CD4-positive, alpha-beta T cell (primary cell): ENCODE measurements at regions not wholly inside any gene's neighbourhood (a gene's known extent, or its start where the extent isn't known, plus 50 kb on each side); places are given as distances from the start of the nearest gene placed in this dataset.

Source experiments
- ATAC-seq: fragments of 200-7000 bp; cut with Tn5 transposase; one replicate; pipeline ENCODE4 v1.10.0; 2022; ENCODE audit warnings: mild to moderate bottlenecking; ENCODE audit not compliant: poor library complexity
- CTCF ChIA-PET: fragments of 350-600 bp; sonication (Branson Sonifier 250); formaldehyde crosslinking; loops from one replicate; lab custom pipeline; 2021; ENCODE audit warnings: antibody characterized with exemption, inconsistent platforms; lab: Charles Lee
- POLR2A ChIA-PET: fragments of 350-600 bp; sonication (Branson Sonifier 250); formaldehyde crosslinking; loops from one replicate; lab custom pipeline; 2021; ENCODE audit warnings: antibody characterized with exemption, inconsistent platforms; lab: Charles Lee
- DNase-seq, 14 experiments: peaks; one replicate each; pipeline ENCODE4 v3.0.0-alpha.2; 2013 to 2020; ENCODE audit warnings: mixed read lengths in 2 of 14
- H3K27ac ChIP-seq, 2 donors: one replicate each; pipeline versions ENCODE4 v1.5.1 to v1.7.0; 2013; ENCODE audit warnings: low read length in 2 of 2, low read depth in 1 of 2, mild to moderate bottlenecking in 1 of 2
- H3K27me3 ChIP-seq, 2 experiments: 1 replicate in 1 of 2; 2 replicates in 1 of 2; pipeline versions ENCODE4 v1.6.1 to v1.7.0; 2013; ENCODE audit warnings: low read length in 2 of 2, control low read depth in 1 of 2, mild to moderate bottlenecking in 1 of 2, moderate library complexity in 1 of 2; ENCODE audit not compliant: insufficient read depth in 2 of 2, control insufficient read depth in 1 of 2
- H3K36me3 ChIP-seq: one replicate; pipeline ENCODE4 v1.6.1; 2013; ENCODE audit warnings: low read length, control low read depth; ENCODE audit not compliant: insufficient read depth
- H3K4me1 ChIP-seq: one replicate; pipeline ENCODE4 v1.6.1; 2013; ENCODE audit warnings: low read length, control low read depth; ENCODE audit not compliant: insufficient read depth
- H3K4me3 ChIP-seq: one replicate; pipeline ENCODE4 v1.5.1; 2013; ENCODE audit warnings: mild to moderate bottlenecking, low read length, moderate library complexity
- H3K9me3 ChIP-seq, 2 experiments: 1 replicate in 1 of 2; 2 replicates in 1 of 2; pipeline versions ENCODE4 v1.6.1 to v1.7.0; 2013; ENCODE audit warnings: low read length in 2 of 2, mild to moderate bottlenecking in 2 of 2, control low read depth in 1 of 2, moderate library complexity in 1 of 2; ENCODE audit not compliant: control insufficient read depth in 1 of 2, insufficient read depth in 1 of 2
- H3K27ac Mint-ChIP-seq: one replicate; pipeline ENCODE4 v1.8.0; 2020; ENCODE audit warnings: mixed read lengths
- H3K27me3 Mint-ChIP-seq: one replicate; pipeline ENCODE4 v1.8.0; 2021; ENCODE audit warnings: mixed read lengths
- H3K36me3 Mint-ChIP-seq: one replicate; pipeline ENCODE4 v1.8.0; 2021; ENCODE audit warnings: low read depth, mixed read lengths
- H3K4me1 Mint-ChIP-seq: one replicate; pipeline ENCODE4 v1.8.0; 2021; ENCODE audit warnings: low read depth, mixed read lengths
- H3K4me3 Mint-ChIP-seq: one replicate; pipeline ENCODE4 v1.8.0; 2020; ENCODE audit warnings: mild to moderate bottlenecking, mixed read lengths
- H3K9me3 Mint-ChIP-seq: one replicate; pipeline ENCODE4 v1.8.0; 2020; ENCODE audit warnings: mixed read lengths
- intact Hi-C, 2 experiments: fragments of 100-400 bp; cut with DNase I in 1 of 2; cut with micrococcal nuclease in 1 of 2; formaldehyde crosslinking; loops; one replicate each; pipeline versions ENCODE4 v1.15.1 to v1.9.0; 2023 to 2025; cut with DNase I, micrococcal nuclease
- TF ChIP-seq, protein P1 (sequence below): fragments of 200-600 bp; IDR thresholded peaks from one replicate; pipeline ENCODE4 v1.8.0; 2022; ENCODE audit warnings: antibody characterized with exemption, mild to moderate bottlenecking

DNA sequence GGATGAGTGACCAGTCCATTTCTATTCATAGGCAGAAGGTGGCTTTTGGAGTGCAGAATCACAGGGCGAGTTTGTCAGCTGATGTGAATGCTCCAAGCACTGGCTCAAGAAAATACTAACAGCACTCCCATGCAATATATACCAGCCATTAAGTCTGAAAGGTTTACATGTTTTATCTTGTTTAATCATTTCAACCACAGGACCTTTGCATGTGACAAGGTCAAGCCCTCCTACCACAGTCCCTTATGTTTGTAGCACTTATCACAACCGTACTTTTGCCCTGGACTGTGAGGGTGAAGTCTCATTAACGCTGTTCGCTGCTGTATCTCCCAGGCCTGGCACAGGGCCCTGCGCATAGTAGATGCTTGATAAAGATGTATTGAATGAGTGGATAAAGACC, 99.3 kb upstream of the PMEPA1 start:
- ATAC-seq, result no peak
- Mint-ChIP-seq H3K9me3 (no peaks in the 10 kb centered on the region), H3K4me1 (no peaks in the 10 kb centered on the region), H3K4me3 (no peak overlapping the region), H3K27me3 (peaks cover 9% of the 10 kb centered on the region), H3K27ac (no peak overlapping the region), H3K36me3 (no peaks in the 10 kb centered on the region)
- Histone ChIP-seq H3K9me3 (peaks cover 0 to 3% of the 10 kb centered on the region in 2 experiments), H3K36me3 (no peaks in the 10 kb centered on the region), H3K27ac (no peak overlapping the region), H3K4me1 (no peaks in the 10 kb centered on the region), H3K4me3 (no peak overlapping the region), H3K27me3 (peaks cover 0 to 4% of the 10 kb centered on the region in 2 experiments)
- intact Hi-C loops, result no loop called here
- no peak for DNase-seq
- ChIA-PET POLR2A (no interaction called here), CTCF (interaction anchor here (1.1 kb wide), 1 partner anchor 77 kb away, joined by 3 read pairs; no protein-coding TSS in a partner anchor)
- TF ChIP-seq, protein P1, sequence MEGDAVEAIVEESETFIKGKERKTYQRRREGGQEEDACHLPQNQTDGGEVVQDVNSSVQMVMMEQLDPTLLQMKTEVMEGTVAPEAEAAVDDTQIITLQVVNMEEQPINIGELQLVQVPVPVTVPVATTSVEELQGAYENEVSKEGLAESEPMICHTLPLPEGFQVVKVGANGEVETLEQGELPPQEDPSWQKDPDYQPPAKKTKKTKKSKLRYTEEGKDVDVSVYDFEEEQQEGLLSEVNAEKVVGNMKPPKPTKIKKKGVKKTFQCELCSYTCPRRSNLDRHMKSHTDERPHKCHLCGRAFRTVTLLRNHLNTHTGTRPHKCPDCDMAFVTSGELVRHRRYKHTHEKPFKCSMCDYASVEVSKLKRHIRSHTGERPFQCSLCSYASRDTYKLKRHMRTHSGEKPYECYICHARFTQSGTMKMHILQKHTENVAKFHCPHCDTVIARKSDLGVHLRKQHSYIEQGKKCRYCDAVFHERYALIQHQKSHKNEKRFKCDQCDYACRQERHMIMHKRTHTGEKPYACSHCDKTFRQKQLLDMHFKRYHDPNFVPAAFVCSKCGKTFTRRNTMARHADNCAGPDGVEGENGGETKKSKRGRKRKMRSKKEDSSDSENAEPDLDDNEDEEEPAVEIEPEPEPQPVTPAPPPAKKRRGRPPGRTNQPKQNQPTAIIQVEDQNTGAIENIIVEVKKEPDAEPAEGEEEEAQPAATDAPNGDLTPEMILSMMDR, result no peak

DNA sequence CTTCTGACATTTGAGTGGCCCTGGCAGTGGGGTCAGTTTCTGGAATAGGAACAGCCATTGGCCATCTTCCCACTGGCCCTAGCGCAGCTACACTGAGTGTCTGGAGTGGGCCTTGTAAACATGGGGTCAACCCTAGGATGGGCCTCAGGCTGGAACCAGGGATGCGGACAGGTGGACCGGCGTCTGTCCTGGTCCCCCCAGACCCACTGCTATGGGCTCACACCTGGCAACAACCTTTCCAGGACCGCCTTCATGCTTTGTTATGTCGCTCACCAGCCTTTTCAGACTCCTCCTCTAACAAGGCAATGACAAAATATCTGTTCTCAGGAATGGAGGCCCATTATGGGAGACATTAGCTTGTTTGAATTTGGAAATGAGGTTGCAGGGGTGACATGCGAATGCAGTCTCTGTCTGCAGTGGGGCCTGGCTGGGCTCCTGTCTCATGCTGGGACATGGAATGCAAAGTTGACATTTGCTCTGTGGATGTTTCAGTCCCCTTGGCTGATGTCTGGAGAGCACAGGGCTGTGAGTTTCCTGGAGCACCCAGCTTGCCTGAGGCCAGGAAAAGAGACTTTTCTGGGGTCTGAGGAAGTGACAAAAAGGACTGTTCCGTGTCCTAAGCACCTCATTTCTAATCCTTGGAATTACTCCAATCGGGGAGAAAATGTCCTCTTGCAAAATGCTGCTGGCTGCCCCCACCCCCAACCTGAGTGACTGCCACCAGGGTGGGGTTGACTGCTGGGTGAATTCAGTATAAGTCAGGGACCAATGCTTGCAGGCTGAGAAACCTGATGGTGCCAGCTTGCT, 98.7 kb upstream of the PMEPA1 start:
- no peaks in the 10 kb centered on the region for H3K4me1 Mint-ChIP-seq
- no peak overlapping the region for H3K4me3 ChIP-seq
- no peaks in the 10 kb centered on the region for H3K36me3 Mint-ChIP-seq
- intact Hi-C loops, result no loop called here
- H3K27ac Mint-ChIP-seq, result no peak overlapping the region
- TF ChIP-seq, protein P1, result no peak
- DNase-seq (no peak), ATAC-seq (no peak)
- ChIA-PET CTCF (interaction anchor here (1.1 kb wide), 1 partner anchor 76 kb away, joined by 3 read pairs; no protein-coding TSS in a partner anchor), POLR2A (no interaction called here)
- peaks cover 0 to 3% of the 10 kb centered on the region in 2 experiments for H3K9me3 ChIP-seq
- no peak overlapping the region for H3K27ac ChIP-seq
- no peaks in the 10 kb centered on the region for H3K36me3 ChIP-seq
- H3K4me3 Mint-ChIP-seq, result no peak overlapping the region
- peaks cover 5% of the 10 kb centered on the region for H3K27me3 Mint-ChIP-seq
- H3K4me1 ChIP-seq, result no peaks in the 10 kb centered on the region
- no peaks in the 10 kb centered on the region for H3K9me3 Mint-ChIP-seq
- H3K27me3 ChIP-seq, result peaks cover 0 to 4% of the 10 kb centered on the region in 2 experiments

DNA sequence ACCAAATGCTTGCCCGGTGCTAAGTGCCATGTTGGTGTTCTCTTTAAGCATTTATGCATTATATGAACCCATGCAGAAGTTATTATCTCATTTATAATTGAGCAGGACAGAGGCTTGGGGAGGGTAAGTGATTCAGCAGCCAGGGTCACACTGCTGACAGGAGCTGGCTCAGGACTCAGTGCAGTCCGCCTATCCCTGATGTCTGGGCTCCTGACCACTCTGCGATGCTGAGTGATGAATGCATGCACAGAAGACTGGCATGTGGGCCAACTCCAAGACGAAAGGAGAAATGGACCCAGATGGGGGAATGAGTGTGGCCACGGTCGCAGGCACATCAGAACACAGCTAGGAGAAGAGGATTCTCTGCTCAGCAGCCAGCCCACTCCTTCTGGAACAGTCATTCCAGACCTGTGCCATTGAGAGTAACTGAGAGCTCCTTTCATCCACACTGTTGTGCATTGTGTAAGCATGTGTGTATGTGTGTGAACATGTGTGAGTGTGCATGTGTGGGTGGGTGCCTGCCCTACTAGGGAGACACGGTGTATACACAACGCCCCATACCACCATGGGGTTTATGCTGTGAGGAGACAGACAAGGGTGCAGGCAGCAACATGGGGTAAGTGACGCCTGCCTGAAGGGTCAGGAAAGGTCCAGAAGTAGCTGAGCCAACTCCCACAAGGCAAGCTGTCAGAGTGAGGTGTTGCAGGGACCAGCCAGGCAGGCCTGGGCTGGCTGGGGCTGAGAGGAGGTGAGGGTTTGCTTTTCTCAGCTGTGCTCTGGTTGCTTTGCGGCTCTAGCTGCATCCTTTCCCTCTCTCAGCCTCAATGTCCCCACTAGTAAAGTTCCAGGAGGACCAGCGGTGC, 97.8 kb upstream of the PMEPA1 start:
- Histone ChIP-seq H3K27ac (no peak overlapping the region), H3K9me3 (peaks cover 0 to 3% of the 10 kb centered on the region in 2 experiments), H3K36me3 (no peaks in the 10 kb centered on the region), H3K4me3 (no peak overlapping the region), H3K27me3 (peaks cover 0 to 4% of the 10 kb centered on the region in 2 experiments), H3K4me1 (no peaks in the 10 kb centered on the region)
- ChIA-PET CTCF (no interaction called here), POLR2A (no interaction called here)
- ATAC-seq (no peak), DNase-seq (no peak)
- intact Hi-C loops, result no loop called here
- TF ChIP-seq, protein P1, result no peak
- Mint-ChIP-seq H3K27ac (no peak overlapping the region), H3K4me3 (no peak overlapping the region), H3K4me1 (no peaks in the 10 kb centered on the region), H3K9me3 (no peaks in the 10 kb centered on the region), H3K27me3 (peaks cover 5% of the 10 kb centered on the region), H3K36me3 (no peaks in the 10 kb centered on the region)
